ENCODE measurements at regions not wholly inside any gene's neighbourhood (a gene's known extent, or its start where the extent isn't known, plus 50 kb on each side); places are given as distances from the start of the nearest gene placed in this dataset.

- no peaks in the 10 kb centered on the region for H3K4me1 ChIP-seq (ENCODE audit: control insufficient read depth, insufficient read depth, low read depth, low read length)
These were observed 428.3 kb downstream of the MBD2 start for GRCh38 chr18:53796040-53796729.

GRCh38 chr18:53795610-53796009 is 428.9 kb downstream of the MBD2 start:
- Histone ChIP-seq H3K4ac (ENCODE audit: low read depth in 1 of 2, low read length in 2 of 2) (no peak overlapping the region), H4K91ac (ENCODE audit: low read length) (no peak overlapping the region), H3K79me1 (replicated peaks; ENCODE audit: low read length, poor library complexity, severe bottlenecking) (no peaks in the 10 kb centered on the region), H3K27me3 (ENCODE audit: control insufficient read depth in 1 of 2, insufficient read depth in 1 of 2, low read length in 2 of 2) (no peaks in the 10 kb centered on the region), H3K4me3 (ENCODE audit: insufficient read depth in 1 of 2, low read depth in 1 of 2, low read length in 2 of 2) (no peak overlapping the region), H2BK120ac (ENCODE audit: low read depth, low read length) (no peak overlapping the region), H3K4me1 (ENCODE audit: control insufficient read depth, insufficient read depth, low read depth, low read length) (no peaks in the 10 kb centered on the region), H3K9me3 (ENCODE audit: control insufficient read depth, low read length) (no peaks in the 10 kb centered on the region), H3K9ac (ENCODE audit: low read length) (peak overlapping the region; percentile 10), H2BK15ac (ENCODE audit: low read depth, poor library complexity, severe bottlenecking) (no peak overlapping the region), H2AFZ (ENCODE audit: low read depth, low read length) (no peak overlapping the region), H4K8ac (ENCODE audit: low read length) (no peak overlapping the region), H3K14ac (ENCODE audit: low read length in 2 of 2) (no peak overlapping the region), H3K18ac (ENCODE audit: low read depth in 1 of 2, low read length in 2 of 2) (no peak overlapping the region), H2AK5ac (ENCODE audit: low read length, severe bottlenecking) (peak overlapping the region; percentile 61), H3K27ac (ENCODE audit: low read length, poor library complexity, severe bottlenecking) (peak overlapping the region; percentile 44), H2BK12ac (ENCODE audit: low read length in 2 of 2) (no peak overlapping the region), H3K23ac (ENCODE audit: low read length in 2 of 2) (no peak overlapping the region), H3K36me3 (ENCODE audit: control insufficient read depth in 1 of 2, insufficient read depth in 2 of 2, low read depth in 1 of 2, low read length in 2 of 2) (no peaks in the 10 kb centered on the region), H2BK5ac (ENCODE audit: low read depth, low read length, poor library complexity, severe bottlenecking) (no peak overlapping the region), H3K4me2 (ENCODE audit: low read length, poor library complexity, severe bottlenecking) (no peak overlapping the region)
- no peak for DNase-seq

More at GRCh38 chr18:53796040-53796729, 428.3 kb downstream of the MBD2 start:
- Histone ChIP-seq H2BK5ac (ENCODE audit: low read depth, low read length, poor library complexity, severe bottlenecking) (no peak overlapping the region), H4K91ac (ENCODE audit: low read length) (no peak overlapping the region), H3K79me1 (replicated peaks; ENCODE audit: low read length, poor library complexity, severe bottlenecking) (no peaks in the 10 kb centered on the region), H2BK12ac (ENCODE audit: low read length in 2 of 2) (no peak overlapping the region), H3K27me3 (ENCODE audit: control insufficient read depth in 1 of 2, insufficient read depth in 1 of 2, low read length in 2 of 2) (no peaks in the 10 kb centered on the region), H3K9me3 (ENCODE audit: control insufficient read depth, low read length) (no peaks in the 10 kb centered on the region), H2BK15ac (ENCODE audit: low read depth, poor library complexity, severe bottlenecking) (no peak overlapping the region), H3K27ac (ENCODE audit: low read length, poor library complexity, severe bottlenecking) (peak overlapping the region; percentile 49), H3K4me2 (ENCODE audit: low read length, poor library complexity, severe bottlenecking) (no peak overlapping the region), H2AFZ (ENCODE audit: low read depth, low read length) (peak overlapping the region; percentile 14), H3K36me3 (ENCODE audit: control insufficient read depth in 1 of 2, insufficient read depth in 2 of 2, low read depth in 1 of 2, low read length in 2 of 2) (no peaks in the 10 kb centered on the region), H2BK120ac (ENCODE audit: low read depth, low read length) (no peak overlapping the region), H4K8ac (ENCODE audit: low read length) (no peak overlapping the region), H3K4ac (ENCODE audit: low read depth in 1 of 2, low read length in 2 of 2) (no peak overlapping the region), H3K14ac (ENCODE audit: low read length in 2 of 2) (no peak overlapping the region), H3K9ac (ENCODE audit: low read length) (peak overlapping the region; percentile 55), H3K23ac (ENCODE audit: low read length in 2 of 2) (no peak overlapping the region), H3K4me3 (ENCODE audit: insufficient read depth in 1 of 2, low read depth in 1 of 2, low read length in 2 of 2) (no peak overlapping the region), H3K18ac (ENCODE audit: low read depth in 1 of 2, low read length in 2 of 2) (no peak overlapping the region), H2AK5ac (ENCODE audit: low read length, severe bottlenecking) (peak overlapping the region; percentile 61)
- WGBS, result no CpG with 5 or more reads among the region's 1 CpG
- peak; percentile 61 for DNase-seq

- no peak overlapping the region for H2AK5ac ChIP-seq (ENCODE audit: low read length, severe bottlenecking)
- H3K23ac ChIP-seq (ENCODE audit: low read length in 2 of 2), result no peak overlapping the region
- no peak overlapping the region for H3K4ac ChIP-seq (ENCODE audit: low read depth in 1 of 2, low read length in 2 of 2)
- H3K4me2 ChIP-seq (ENCODE audit: low read length, poor library complexity, severe bottlenecking), result no peak overlapping the region
- no peak overlapping the region for H3K9ac ChIP-seq (ENCODE audit: low read length)
- no peak overlapping the region for H2BK12ac ChIP-seq (ENCODE audit: low read length in 2 of 2)
- no peak overlapping the region for H3K18ac ChIP-seq (ENCODE audit: low read depth in 1 of 2, low read length in 2 of 2)
- H3K4me3 ChIP-seq (ENCODE audit: insufficient read depth in 1 of 2, low read depth in 1 of 2, low read length in 2 of 2), result no peak overlapping the region
- DNase-seq, result no peak
- no peaks in the 10 kb centered on the region for H3K79me1 ChIP-seq (replicated peaks; ENCODE audit: low read length, poor library complexity, severe bottlenecking)
- no peaks in the 10 kb centered on the region for H3K36me3 ChIP-seq (ENCODE audit: control insufficient read depth in 1 of 2, insufficient read depth in 2 of 2, low read depth in 1 of 2, low read length in 2 of 2)
- H2BK15ac ChIP-seq (ENCODE audit: low read depth, poor library complexity, severe bottlenecking), result no peak overlapping the region
- no peak overlapping the region for H4K91ac ChIP-seq (ENCODE audit: low read length)
- H3K14ac ChIP-seq (ENCODE audit: low read length in 2 of 2), result no peak overlapping the region
- 15% methylated on average over 1 of the region's 3 CpGs for WGBS
- H3K27ac ChIP-seq (ENCODE audit: low read length, poor library complexity, severe bottlenecking), result no peak overlapping the region
- H3K4me1 ChIP-seq (ENCODE audit: control insufficient read depth, insufficient read depth, low read depth, low read length), result no peaks in the 10 kb centered on the region
- H2BK120ac ChIP-seq (ENCODE audit: low read depth, low read length), result no peak overlapping the region
- no peaks in the 10 kb centered on the region for H3K27me3 ChIP-seq (ENCODE audit: control insufficient read depth in 1 of 2, insufficient read depth in 1 of 2, low read length in 2 of 2)
- no peak overlapping the region for H2AFZ ChIP-seq (ENCODE audit: low read depth, low read length)
- H2BK5ac ChIP-seq (ENCODE audit: low read depth, low read length, poor library complexity, severe bottlenecking), result no peak overlapping the region
- no peaks in the 10 kb centered on the region for H3K9me3 ChIP-seq (ENCODE audit: control insufficient read depth, low read length)
- H4K8ac ChIP-seq (ENCODE audit: low read length), result no peak overlapping the region
These were observed 429.4 kb downstream of the MBD2 start for GRCh38 chr18:53795061-53795460.

- Histone ChIP-seq H3K36me3 (ENCODE audit: control insufficient read depth in 1 of 2, insufficient read depth in 2 of 2, low read depth in 1 of 2, low read length in 2 of 2) (no peaks in the 10 kb centered on the region), H3K9ac (ENCODE audit: low read length) (no peak overlapping the region), H3K4me3 (ENCODE audit: insufficient read depth in 1 of 2, low read depth in 1 of 2, low read length in 2 of 2) (no peak overlapping the region), H3K9me3 (ENCODE audit: control insufficient read depth, low read length) (no peaks in the 10 kb centered on the region), H2AFZ (ENCODE audit: low read depth, low read length) (no peak overlapping the region), H4K91ac (ENCODE audit: low read length) (peak overlapping the region; percentile 59), H3K4me1 (ENCODE audit: control insufficient read depth, insufficient read depth, low read depth, low read length) (no peaks in the 10 kb centered on the region), H3K27me3 (ENCODE audit: control insufficient read depth in 1 of 2, insufficient read depth in 1 of 2, low read length in 2 of 2) (no peaks in the 10 kb centered on the region), H3K4me2 (ENCODE audit: low read length, poor library complexity, severe bottlenecking) (no peak overlapping the region), H2AK5ac (ENCODE audit: low read length, severe bottlenecking) (no peak overlapping the region), H3K27ac (ENCODE audit: low read length, poor library complexity, severe bottlenecking) (no peak overlapping the region), H2BK15ac (ENCODE audit: low read depth, poor library complexity, severe bottlenecking) (peak overlapping the region; percentile 63), H3K4ac (ENCODE audit: low read depth in 1 of 2, low read length in 2 of 2) (no peak overlapping the region), H3K79me1 (replicated peaks; ENCODE audit: low read length, poor library complexity, severe bottlenecking) (no peaks in the 10 kb centered on the region), H4K8ac (ENCODE audit: low read length) (no peak overlapping the region), H3K14ac (ENCODE audit: low read length in 2 of 2) (no peak overlapping the region), H3K18ac (ENCODE audit: low read depth in 1 of 2, low read length in 2 of 2) (no peak overlapping the region), H3K23ac (ENCODE audit: low read length in 2 of 2) (no peak overlapping the region), H2BK12ac (ENCODE audit: low read length in 2 of 2) (no peak overlapping the region), H2BK120ac (ENCODE audit: low read depth, low read length) (no peak overlapping the region), H2BK5ac (ENCODE audit: low read depth, low read length, poor library complexity, severe bottlenecking) (no peak overlapping the region)
- WGBS, result 93% methylated on average over 4 of the region's 4 CpGs
- DNase-seq, result no peak
These were observed 431.7 kb downstream of the MBD2 start for GRCh38 chr18:53792762-53793161.

All from mesenchymal stem cell (in vitro differentiated cells and primary cell).